Body of pancreas (tissue), 4 donors: ENCODE measurements at regions not wholly inside any gene's neighbourhood (a gene's known extent, or its start where the extent isn't known, plus 50 kb on each side); places are given as distances from the start of the nearest gene placed in this dataset.

Experiments
- POLR2A ChIP-seq, 3 donors: fragments of 450-650 bp; IDR thresholded peaks; one replicate each; pipeline ENCODE4 v1.6.1; 2016; ENCODE audit warnings: antibody characterized with exemption in 3 of 3, mild to moderate bottlenecking in 2 of 3
- TF ChIP-seq, protein P1 (sequence below), 7 experiments: fragments of 450-650 bp in 4 of 7; fragments of 200-600 bp in 3 of 7; sonication (generic) in 3 of 7; IDR thresholded peaks; one replicate each; pipeline ENCODE4 v1.5.1; 2016 to 2019; ENCODE audit warnings: antibody characterized with exemption in 7 of 7

DNA sequence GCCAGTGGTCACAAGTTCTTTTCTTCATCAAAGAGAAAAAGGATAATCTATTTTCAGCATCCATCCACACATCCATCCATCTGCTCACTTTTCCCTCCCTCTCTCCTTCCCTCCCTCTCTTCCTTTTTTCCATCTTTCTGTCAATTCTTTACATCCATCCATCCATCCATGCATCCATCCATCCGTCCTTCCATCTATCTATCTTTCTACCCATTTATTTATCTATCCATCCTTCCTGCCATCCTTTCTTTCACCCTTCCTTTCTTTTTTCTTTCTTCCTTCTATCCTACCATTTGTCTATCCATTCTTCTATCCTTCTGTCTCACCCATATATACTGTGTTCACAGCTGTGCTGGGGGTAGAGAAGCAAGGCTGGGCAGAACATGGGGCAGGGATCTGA, 212.4 kb upstream of the GALNT2 start:
- TF ChIP-seq, protein P1, sequence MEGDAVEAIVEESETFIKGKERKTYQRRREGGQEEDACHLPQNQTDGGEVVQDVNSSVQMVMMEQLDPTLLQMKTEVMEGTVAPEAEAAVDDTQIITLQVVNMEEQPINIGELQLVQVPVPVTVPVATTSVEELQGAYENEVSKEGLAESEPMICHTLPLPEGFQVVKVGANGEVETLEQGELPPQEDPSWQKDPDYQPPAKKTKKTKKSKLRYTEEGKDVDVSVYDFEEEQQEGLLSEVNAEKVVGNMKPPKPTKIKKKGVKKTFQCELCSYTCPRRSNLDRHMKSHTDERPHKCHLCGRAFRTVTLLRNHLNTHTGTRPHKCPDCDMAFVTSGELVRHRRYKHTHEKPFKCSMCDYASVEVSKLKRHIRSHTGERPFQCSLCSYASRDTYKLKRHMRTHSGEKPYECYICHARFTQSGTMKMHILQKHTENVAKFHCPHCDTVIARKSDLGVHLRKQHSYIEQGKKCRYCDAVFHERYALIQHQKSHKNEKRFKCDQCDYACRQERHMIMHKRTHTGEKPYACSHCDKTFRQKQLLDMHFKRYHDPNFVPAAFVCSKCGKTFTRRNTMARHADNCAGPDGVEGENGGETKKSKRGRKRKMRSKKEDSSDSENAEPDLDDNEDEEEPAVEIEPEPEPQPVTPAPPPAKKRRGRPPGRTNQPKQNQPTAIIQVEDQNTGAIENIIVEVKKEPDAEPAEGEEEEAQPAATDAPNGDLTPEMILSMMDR (IDR thresholded peaks at IDR 0.05): no peak
- no peak for TF ChIP-seq POLR2A (IDR thresholded peaks at IDR 0.05)
